Pancreas (tissue), 10 donors: ENCODE measurements at regions not wholly inside any gene's neighbourhood (a gene's known extent, or its start where the extent isn't known, plus 50 kb on each side); places are given as distances from the start of the nearest gene placed in this dataset.

ENCODE experiments used
- ATAC-seq, 4 donors: fragments of 200-7000 bp; cut with Tn5 transposase; one replicate each; pipeline versions ENCODE4 v1.8.0 to v1.9.1; 2020; ENCODE audit warnings: mild to moderate bottlenecking in 4 of 4, moderate library complexity in 4 of 4
- DNase-seq, 6 donors: peaks; one replicate each; pipeline ENCODE4 v3.0.0-alpha.2; 2020
- FAIRE-seq: peaks from 2 replicates; lab custom pipeline; 2012; peaks lifted over from hg19 to GRCh38; lab: Jason Lieb, UNC
- H3K27ac ChIP-seq, 4 donors: fragments of 200-600 bp; sonication (generic); 1 replicate in 3 of 4; 2 replicates in 1 of 4; pipeline versions ENCODE4 v1.5.0 to v1.8.0; 2020
- H3K27me3 ChIP-seq, 4 donors: fragments of 200-600 bp; one replicate each; pipeline ENCODE4 v1.8.0; 2021
- H3K36me3 ChIP-seq, 3 donors: fragments of 200-600 bp; sonication (generic) in 1 of 3; one replicate each; pipeline versions ENCODE4 v1.5.0 to v1.8.0; 2020 to 2021
- H3K4me1 ChIP-seq, 3 donors: fragments of 200-600 bp; one replicate each; pipeline ENCODE4 v1.8.0; 2021
- H3K4me3 ChIP-seq, 4 donors: fragments of 200-600 bp; sonication (generic) in 2 of 4; one replicate each; pipeline versions ENCODE4 v1.5.0 to v1.8.0; 2020 to 2021
- H3K9me3 ChIP-seq, 4 donors: fragments of 200-600 bp; one replicate each; pipeline ENCODE4 v1.8.0; 2021
- WGBS, 2 donors: extraction: QIAGEN DNeasy Blood & Tissue Kit; methylation state at CpG; one replicate each; pipeline ENCODE4 v1.1.7; 2013; 5-methylcytosine and 5-hydroxymethylcytosine counted together
- intact Hi-C, 3 donors: fragments of 100-400 bp; cut with DNase I; formaldehyde crosslinking; loops; one replicate each; pipeline versions ENCODE4 v1.11.1 to v1.14.2; 2022
- TF ChIP-seq, protein P1 (sequence below), 4 donors: fragments of 200-600 bp; sonication (generic) in 3 of 4; IDR thresholded peaks; one replicate each; pipeline versions ENCODE4 v1.5.0 to v1.8.0; 2021; ENCODE audit warnings: antibody characterized with exemption in 4 of 4
- donor health status: healthy with polysubstance abuse.
- donor health status: DM: no; HTN: no; CAD: no; lungs with moderate emphysema.
- donor health status: DM: no; HTN: no; CAD: no.
- donor health status: control.
- donor health status: control.
- donor health status: Bipolar disorder and iron deficiency.
- donor health status: DM: yes; HTN: yes; CAD: no.
- donor health status: DM: no; HTN: no; CAD: no.
- donor health status: DM: no; HTN: no; CAD: no.
- donor health status: DM: yes; HTN: yes; CAD: no.

DNA sequence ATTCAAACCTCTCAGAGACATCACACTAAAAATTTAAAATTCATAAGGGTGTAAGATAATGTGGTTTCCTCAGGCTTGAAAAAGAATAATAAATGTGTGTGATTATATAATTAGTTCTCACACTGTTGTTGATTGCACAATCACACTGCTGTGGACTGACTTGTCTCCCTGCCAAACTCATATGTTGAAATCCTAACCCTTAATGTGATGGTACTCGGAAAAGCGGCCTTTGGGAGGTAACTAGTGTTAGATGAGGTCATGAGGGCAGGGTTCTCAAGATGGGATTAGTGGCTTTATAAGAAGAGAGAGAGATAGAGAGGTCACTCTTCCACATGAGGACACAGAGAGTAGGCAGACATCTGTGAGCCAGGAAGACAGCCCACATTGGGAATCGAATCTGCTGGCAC lies 128.5 kb upstream of the COL1A2 start:
- H3K27ac ChIP-seq = no peak overlapping the region
- H3K36me3 ChIP-seq = no peaks in the 10 kb centered on the region
- WGBS, 2 donors = 4 to 11% methylated on average over 3 of the region's 3 CpGs
- no peaks in the 10 kb centered on the region for H3K27me3 ChIP-seq
- TF ChIP-seq, protein P1, sequence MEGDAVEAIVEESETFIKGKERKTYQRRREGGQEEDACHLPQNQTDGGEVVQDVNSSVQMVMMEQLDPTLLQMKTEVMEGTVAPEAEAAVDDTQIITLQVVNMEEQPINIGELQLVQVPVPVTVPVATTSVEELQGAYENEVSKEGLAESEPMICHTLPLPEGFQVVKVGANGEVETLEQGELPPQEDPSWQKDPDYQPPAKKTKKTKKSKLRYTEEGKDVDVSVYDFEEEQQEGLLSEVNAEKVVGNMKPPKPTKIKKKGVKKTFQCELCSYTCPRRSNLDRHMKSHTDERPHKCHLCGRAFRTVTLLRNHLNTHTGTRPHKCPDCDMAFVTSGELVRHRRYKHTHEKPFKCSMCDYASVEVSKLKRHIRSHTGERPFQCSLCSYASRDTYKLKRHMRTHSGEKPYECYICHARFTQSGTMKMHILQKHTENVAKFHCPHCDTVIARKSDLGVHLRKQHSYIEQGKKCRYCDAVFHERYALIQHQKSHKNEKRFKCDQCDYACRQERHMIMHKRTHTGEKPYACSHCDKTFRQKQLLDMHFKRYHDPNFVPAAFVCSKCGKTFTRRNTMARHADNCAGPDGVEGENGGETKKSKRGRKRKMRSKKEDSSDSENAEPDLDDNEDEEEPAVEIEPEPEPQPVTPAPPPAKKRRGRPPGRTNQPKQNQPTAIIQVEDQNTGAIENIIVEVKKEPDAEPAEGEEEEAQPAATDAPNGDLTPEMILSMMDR (IDR thresholded peaks at IDR 0.05) = no peak
- FAIRE-seq = no peak
- no peak overlapping the region for H3K4me3 ChIP-seq
- intact Hi-C loops = no loop called here
- no peaks in the 10 kb centered on the region for H3K4me1 ChIP-seq
- H3K9me3 ChIP-seq = no peaks in the 10 kb centered on the region
- ATAC-seq = peak; percentile 73 to 89 (median 81)
- peak in 1 of 6 donors; percentile 43 for DNase-seq

DNA sequence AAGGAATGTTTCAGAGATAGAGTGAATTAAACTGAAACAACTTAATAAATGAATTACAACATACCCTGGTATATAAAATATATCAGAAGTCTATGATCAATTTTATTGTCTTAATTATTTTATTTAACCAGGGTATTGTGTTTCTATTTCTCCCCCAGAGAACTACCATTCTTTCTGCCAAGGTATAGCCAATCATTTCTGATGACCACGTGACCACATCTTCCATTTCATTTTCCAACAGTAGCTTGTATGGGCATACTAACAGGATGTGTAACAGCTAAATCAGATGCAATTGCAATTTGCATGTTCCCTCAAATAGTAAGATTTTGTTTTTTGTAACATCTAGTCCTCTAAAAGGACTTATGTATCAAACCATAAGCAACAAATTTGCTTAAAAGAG lies 123.9 kb upstream of the COL1A2 start:
- FAIRE-seq (no peak), ATAC-seq (no peak), DNase-seq (no peak)
- Histone ChIP-seq H3K4me3 (no peak overlapping the region), H3K9me3 (no peaks in the 10 kb centered on the region), H3K27ac (no peak overlapping the region), H3K4me1 (no peaks in the 10 kb centered on the region), H3K27me3 (no peaks in the 10 kb centered on the region), H3K36me3 (no peaks in the 10 kb centered on the region)
- TF ChIP-seq, protein P1 (IDR thresholded peaks at IDR 0.05) = no peak
- intact Hi-C loops = no loop called here
- 72 to 86% methylated on average over 1 of the region's 1 CpG for WGBS, 2 donors

DNA sequence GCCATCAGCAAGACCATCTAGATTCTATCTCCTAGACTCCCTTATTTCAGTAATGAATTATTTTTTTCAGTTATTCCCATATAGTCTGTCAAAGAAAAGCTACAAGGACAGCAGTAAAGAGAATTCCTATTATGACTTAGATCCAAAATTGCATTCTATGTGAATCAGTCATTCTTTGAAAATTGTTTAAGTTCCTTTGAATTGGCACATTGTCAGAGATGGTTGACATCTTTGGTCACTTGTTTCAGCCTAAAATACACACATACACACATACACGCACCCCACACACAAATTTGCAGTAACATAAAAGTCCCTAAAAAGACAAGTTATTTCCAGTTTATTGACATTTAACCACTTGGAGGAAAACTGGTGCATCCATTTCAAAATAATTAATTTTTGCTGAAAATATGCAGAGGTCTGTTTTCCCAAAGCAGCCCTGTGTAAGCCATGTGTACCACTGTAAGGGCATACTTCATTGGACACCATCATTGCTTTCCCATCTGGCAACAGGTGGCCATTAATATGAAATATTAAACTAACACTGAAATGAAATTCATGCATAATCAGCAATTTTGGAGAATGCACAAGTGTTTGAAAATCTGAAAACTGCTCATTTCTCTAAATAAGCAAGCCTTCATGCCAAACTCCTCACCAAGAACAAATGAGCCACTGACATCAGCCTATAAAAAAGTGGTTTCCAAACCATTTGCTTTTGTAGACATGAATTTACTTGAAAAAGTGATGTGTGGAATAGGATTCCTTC lies 121.7 kb upstream of the COL1A2 start:
- no peak for FAIRE-seq
- Histone ChIP-seq H3K4me1 (no peaks in the 10 kb centered on the region), H3K4me3 (no peak overlapping the region), H3K27ac (no peak overlapping the region), H3K27me3 (no peaks in the 10 kb centered on the region), H3K9me3 (no peaks in the 10 kb centered on the region), H3K36me3 (no peaks in the 10 kb centered on the region)
- intact Hi-C loops = no loop called here
- ATAC-seq = no peak
- DNase-seq = no peak
- 90% methylated on average over 1 of the region's 1 CpG for WGBS, 2 donors
- TF ChIP-seq, protein P1 (IDR thresholded peaks at IDR 0.05) = no peak

DNA sequence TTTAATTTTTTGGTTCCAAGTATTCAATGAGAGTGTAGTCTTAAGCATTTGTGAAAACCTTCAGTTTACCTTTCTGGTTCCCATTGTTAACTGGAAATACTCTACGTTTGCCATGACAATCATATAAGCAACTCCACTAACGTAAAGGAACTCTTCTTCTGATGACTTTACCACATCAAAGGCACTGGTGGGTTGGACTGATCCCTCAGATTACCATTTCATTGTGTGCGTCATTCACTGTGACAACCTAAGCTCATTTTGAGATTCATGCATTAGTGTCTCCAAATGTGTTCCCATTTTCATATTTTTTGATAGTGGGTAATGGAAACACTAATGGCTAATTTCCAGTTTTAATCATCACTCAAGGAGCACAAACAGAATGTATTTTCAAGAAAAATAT lies 119.9 kb upstream of the COL1A2 start:
- 90 to 93% methylated on average over 3 of the region's 3 CpGs for WGBS, 2 donors
- DNase-seq = no peak
- TF ChIP-seq, protein P1 (IDR thresholded peaks at IDR 0.05) = no peak
- ATAC-seq = no peak
- no peak for FAIRE-seq
- Histone ChIP-seq H3K9me3 (no peaks in the 10 kb centered on the region), H3K27ac (no peak overlapping the region), H3K4me1 (no peaks in the 10 kb centered on the region), H3K36me3 (no peaks in the 10 kb centered on the region), H3K27me3 (no peaks in the 10 kb centered on the region), H3K4me3 (no peak overlapping the region)
- intact Hi-C loops = no loop called here

DNA sequence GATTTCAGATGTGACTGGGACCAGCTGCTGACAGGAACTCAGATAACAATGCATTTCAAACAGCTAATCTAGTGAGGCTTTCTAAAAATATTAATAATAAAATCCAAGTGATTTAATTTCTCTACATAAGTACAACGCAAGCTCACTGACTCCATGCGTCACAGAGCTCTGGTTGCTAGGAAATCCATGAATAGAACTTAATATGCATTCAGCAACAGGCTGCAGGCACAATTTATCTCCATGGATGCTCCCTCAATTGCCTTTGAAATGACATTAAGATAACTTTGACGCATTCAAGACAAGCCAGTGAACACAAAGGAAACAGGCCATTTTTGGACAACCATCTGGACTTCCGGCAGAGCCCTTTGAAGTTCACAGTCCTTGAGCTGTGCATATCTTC lies 118.7 kb upstream of the COL1A2 start:
- Histone ChIP-seq H3K36me3 (no peaks in the 10 kb centered on the region), H3K4me3 (no peak overlapping the region), H3K4me1 (peaks cover 0 to 6% (median 6%) of the 10 kb centered on the region in 3 donors), H3K27ac (no peak overlapping the region), H3K9me3 (no peaks in the 10 kb centered on the region), H3K27me3 (no peaks in the 10 kb centered on the region)
- TF ChIP-seq, protein P1 (IDR thresholded peaks at IDR 0.05) = no peak
- 71 to 72% methylated on average over 4 of the region's 4 CpGs for WGBS, 2 donors
- ATAC-seq (peak in 2 of 4 donors; percentile 34 to 61), DNase-seq (no peak), FAIRE-seq (no peak)
- intact Hi-C loops = no loop called here
